Occipital lobe (tissue), 1 donor: ENCODE measurements at regions not wholly inside any gene's neighbourhood (a gene's known extent, or its start where the extent isn't known, plus 50 kb on each side); places are given as distances from the start of the nearest gene placed in this dataset.

Source experiments
- DNase-seq: peaks from one replicate; lab custom pipeline; 2025; lab: John Stamatoyannopoulos, UW

DNA sequence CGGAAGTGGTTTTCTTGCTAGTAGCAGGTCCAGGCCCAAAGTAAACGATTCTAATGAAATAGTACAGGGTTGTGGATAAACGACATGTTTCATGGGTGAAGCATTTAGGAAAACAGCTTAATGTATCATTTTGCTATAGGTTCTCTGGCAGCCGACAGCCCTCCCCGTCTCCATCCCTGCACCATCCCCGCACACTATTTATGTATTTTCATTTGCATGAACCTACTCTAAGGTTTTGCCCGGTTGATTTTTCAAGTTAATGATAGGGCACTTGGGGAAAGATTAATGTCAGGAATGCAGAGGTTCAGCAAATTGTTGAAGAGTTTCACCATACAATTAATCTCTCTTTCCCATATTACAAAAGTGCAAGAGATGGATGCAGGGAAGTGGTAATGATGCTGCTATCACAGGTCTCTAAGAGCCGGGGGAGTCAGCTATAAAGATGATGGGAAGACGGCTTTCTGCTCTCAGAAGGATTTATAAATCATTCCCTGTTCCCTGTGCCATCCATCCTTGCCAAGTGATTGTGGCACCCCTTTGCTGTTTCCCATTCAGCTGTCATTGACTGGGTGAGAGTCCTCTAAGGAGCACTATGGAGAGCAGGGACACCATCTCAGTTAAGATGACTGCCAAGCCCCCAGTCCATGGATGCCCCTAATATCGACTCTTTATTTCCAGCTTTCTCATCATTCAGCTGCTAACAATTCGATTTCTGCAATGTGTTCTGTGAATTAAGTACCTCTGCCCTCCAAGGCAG is 186.3 kb downstream of the IRS2 start:
- DNase-seq, result no peak

DNA sequence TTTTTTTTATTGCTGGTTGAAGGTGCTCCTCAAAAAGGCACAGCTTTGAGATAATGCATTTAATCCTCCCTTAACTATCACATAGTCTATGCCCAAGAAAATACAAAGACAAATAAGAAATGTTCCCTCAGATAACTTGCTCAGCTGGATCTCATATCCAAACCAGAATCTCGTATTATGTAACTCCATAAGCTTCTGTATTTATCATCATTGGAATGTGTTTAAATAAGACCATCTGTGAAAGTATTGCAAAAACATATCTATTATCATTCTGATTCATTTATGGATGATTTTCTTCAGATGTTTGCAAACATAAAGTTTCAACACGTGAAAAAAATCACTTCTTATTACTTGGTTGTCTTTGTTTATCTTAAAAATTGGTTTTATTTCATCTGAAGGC is 190.9 kb downstream of the IRS2 start:
- DNase-seq, result no peak

GRCh38 chr13:109593230-109593629 is 193.2 kb downstream of the IRS2 start:
- DNase-seq, result no peak

GRCh38 chr13:109592770-109593169 is 193.6 kb downstream of the IRS2 start:
- DNase-seq, result no peak

GRCh38 chr13:109587689-109588088 is 198.7 kb downstream of the IRS2 start:
- DNase-seq, result no peak

DNA sequence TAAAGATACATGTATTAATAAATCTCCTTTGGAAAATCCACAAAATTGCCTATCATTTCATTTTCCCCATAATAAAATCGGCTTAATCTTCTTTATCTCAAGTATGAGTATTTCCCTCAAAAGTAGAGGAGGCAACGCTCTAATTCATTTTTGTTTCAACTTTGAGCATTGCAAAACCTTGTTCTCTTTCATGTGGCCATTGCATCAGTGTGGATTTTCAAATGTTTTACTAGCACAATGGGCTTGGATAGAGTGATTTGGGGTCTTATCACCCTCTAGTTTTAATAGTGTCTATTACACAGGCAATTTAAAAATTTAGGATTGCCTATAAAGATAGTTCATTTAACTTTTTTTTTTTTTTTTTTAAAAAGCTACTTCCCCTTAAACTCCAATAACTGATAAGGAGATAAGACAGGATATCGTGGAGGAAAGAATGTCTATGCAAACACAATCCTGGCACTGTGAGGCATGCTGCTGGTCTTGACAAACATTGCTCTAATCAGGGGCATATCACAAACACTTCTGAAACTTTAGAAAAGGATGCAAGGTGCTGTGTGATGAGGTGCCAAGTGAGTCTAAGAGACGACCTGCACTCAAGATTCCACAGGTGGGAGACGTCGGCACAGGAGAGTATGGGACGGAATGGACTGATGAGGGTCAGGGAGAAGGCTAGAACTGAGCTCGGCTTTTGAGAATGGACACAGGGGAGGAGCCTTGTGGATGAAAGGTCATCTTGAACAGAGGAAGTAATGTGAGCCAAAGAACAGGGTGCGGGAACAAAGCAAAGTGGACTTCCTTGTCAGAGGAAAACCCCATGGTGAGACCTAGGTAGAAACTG is 199.7 kb downstream of the IRS2 start:
- DNase-seq, result no peak

GRCh38 chr13:109584844-109585361 is 201.5 kb downstream of the IRS2 start:
- no peak for DNase-seq

GRCh38 chr13:109577191-109577700 is 209.1 kb downstream of the IRS2 start:
- no peak for DNase-seq

DNA sequence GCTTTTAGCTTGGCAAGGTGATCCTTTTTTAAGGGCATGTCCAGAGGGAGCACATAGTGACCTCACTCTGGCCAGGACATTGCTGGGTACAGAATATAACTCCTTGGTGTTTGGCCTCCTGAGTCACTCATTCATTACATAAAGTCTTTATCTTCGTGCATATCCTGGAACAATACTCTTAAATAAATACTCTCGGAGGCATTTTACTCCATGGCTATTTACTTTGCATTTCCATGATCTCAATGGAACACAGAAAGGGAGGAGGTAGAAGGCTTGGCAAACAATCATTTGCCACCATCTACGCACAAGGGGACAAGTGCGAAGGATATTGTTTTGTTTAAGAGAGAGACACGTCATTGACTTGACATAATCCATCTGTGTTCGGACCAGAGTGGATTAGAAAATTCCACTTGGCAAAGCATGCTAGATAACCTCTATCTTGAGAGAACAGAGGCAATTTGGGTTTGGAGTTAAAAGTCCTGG is 210.0 kb downstream of the IRS2 start:
- DNase-seq, result no peak

DNA sequence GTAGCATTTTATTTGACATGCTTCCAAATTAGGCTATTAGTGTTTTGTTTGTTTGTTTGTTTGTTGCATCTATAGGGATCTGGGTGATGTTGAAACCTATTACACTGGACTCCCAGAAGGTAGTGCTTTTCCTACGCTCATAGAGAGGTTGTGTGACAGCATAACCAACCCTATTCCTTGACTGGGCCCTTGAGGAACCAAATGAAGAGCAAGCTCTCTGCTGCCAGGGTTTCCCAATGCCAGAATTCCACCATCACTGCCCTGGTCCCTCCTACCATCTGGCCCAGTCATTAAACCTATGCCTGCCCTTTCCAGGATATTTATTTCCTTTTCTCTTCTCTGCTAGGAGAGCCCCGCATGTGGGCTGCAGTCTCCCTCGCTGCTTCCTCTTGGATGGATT is 210.6 kb downstream of the IRS2 start:
- no peak for DNase-seq

DNA sequence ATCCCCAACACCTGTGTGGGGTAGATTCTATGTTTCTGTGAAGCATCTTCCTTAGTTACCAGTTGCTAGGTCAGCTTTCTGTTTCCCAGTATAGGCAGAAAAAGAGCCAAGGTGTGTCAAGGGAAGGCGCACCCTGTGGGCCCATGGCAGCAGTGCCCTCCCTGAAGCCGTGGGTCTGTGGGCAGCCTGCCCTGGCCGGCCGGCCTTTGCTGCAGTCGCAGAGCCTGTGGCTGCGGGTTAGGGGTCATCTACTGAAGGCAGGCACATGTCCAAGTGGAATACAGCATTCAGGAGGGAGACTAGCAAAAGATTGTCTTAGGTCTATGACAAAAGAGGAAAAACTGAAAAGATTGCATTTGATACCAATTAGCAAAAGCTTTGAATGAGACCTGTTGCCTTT is 214.0 kb downstream of the IRS2 start:
- DNase-seq, result no peak

GRCh38 chr13:109569958-109570711 is 216.2 kb downstream of the IRS2 start:
- no peak for DNase-seq

DNA sequence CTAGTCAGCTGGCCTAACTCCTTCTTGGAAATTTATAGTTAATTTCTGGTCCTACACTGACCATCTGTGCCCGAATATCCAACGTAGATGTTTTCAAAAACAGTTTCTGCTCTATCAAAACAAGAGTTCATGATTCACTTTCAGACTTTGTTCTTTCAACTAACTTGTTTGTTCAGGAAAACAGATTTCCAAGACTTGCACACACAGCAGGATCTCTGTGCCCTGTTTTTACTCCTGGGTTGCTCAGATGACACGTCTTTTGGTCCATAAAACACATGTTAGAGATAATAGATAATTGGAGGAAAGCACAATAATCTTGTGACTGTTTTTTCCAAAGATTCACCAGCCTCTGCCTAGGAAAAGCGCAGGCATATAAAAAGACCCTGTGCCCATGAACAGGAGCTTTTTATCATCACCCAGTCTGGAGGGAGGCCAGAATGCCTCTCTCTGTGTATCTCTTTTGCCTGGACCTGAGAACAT is 218.0 kb downstream of the IRS2 start:
- no peak for DNase-seq

DNA sequence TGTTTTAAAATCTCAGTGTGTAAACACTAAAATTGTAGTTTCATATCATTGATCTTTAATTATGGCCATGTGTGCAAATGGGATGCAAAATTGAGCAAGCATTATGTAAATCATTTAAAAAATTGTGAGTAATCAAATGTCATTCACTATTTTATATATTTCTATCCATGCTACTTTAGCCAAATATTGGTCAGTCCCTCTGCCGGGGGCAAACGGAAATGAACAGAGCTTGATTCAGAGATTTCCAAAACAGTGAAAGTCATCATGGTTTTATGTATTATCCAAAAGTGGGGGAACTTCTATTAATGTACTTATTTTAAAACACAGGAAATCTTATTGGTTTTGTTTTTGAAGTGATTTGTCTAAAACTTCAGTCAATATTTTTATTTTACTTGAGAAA is 219.1 kb downstream of the IRS2 start:
- no peak for DNase-seq

- no peak for DNase-seq
Measured at GRCh38 chr13:109565877-109566276, 220.5 kb downstream of the IRS2 start.

GRCh38 chr13:109548374-109548773 is 238.0 kb downstream of the IRS2 start:
- DNase-seq, result no peak

GRCh38 chr13:109547942-109548341 is 238.4 kb downstream of the IRS2 start:
- no peak for DNase-seq

DNA sequence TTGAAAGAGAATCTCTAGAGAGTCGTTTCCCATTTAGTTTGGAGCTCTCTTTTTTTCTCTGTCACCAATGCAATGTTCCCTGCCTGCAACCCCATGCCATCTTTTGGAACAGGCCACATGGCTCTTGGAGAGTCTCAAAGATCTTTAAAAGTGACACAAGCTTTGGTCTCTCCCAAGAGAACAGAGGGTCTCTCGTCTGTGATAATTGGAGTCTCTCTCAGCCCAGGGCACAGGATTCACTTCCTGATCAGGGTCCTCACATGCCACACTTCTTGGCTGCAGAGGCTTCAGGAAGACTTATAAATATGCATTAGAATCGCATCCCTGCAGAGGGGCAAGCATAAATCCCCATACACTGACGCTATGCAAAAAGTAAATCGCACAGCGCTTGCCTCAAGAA is 240.5 kb downstream of the IRS2 start:
- no peak for DNase-seq

DNA sequence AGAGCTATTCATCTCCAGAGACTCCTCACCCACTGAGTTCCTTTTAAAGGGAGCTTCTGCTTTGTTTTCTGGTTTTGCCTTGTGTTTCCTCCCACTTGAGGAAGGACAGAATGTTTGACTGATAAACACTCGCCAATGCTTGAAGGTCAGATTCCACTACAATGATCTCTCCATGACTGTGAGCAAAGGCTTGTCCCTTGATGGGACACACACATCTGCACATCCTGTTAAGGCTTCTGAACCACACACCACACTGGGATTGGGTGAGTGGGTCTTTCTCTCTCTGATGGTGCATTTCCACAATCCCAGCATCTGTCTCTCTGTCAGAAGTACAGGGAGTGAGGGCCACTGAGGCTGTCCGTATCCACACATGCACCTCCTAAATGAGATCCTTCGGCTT is 245.3 kb downstream of the IRS2 start:
- no peak for DNase-seq

DNA sequence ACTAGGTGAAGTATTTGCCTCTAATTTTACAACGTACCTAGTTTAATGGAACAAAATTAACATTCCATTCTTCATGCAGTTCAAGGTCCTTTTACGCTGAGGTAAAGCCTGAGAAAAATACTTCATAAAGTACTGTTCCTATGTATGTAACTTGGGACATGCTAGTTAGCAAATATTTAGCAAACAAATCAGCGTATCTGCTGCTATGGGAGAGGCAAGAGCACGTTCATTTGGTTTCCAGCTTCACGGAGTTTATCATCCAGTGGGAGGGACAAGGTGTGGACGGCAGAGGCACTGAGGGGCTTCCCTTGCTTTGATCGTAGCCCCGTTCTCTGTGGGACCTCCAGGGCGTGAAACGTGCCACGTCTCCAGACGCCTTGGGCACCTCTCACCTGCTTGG is 248.8 kb downstream of the IRS2 start:
- DNase-seq, result no peak

GRCh38 chr13:109533350-109533749 is 253.0 kb downstream of the IRS2 start:
- no peak for DNase-seq
